H1 (cell line): ENCODE measurements at regions not wholly inside any gene's neighbourhood (a gene's known extent, or its start where the extent isn't known, plus 50 kb on each side); places are given as distances from the start of the nearest gene placed in this dataset.

ENCODE experiments used
- CTCF ChIA-PET: fragments of 300-600 bp; sonication (Branson Sonifier 250); formaldehyde crosslinking; loops from one replicate; lab custom pipeline; 2021; ENCODE audit not compliant: partially characterized antibody; lab: Charles Lee
- POLR2A ChIA-PET: fragments of 300-600 bp; sonication (Branson Sonifier 250); formaldehyde crosslinking; loops from one replicate; lab custom pipeline; 2021; ENCODE audit warnings: inconsistent platforms; ENCODE audit not compliant: partially characterized antibody; lab: Charles Lee
- DNase-seq, 2 experiments: peaks; one replicate each; pipeline versions ENCODE4 v3.0.0 to v3.0.0-alpha.2; 2010 to 2022; ENCODE audit warnings: low spot score in 2 of 2, low read depth in 1 of 2, mixed read lengths in 1 of 2
- FAIRE-seq: peaks from 2 replicates; lab custom pipeline; 2011; peaks lifted over from hg19 to GRCh38; lab: Jason Lieb, UNC
- H2AFZ ChIP-seq: 2 replicates; pipeline ENCODE4 v1.8.1; 2012; ENCODE audit warnings: low read length, inconsistent platforms
- H2AK5ac ChIP-seq: 2 replicates; pipeline ENCODE4 v1.6.1; 2013; ENCODE audit warnings: low read depth, low read length
- H2BK120ac ChIP-seq: replicated peaks from 2 replicates; pipeline ENCODE3; 2013; ENCODE audit warnings: low read depth, low read length, inconsistent platforms
- H2BK12ac ChIP-seq: 2 replicates; pipeline ENCODE4 v1.6.1; 2013; ENCODE audit warnings: low read depth, low read length
- H2BK15ac ChIP-seq: 2 replicates; pipeline ENCODE4 v1.6.1; 2013; ENCODE audit warnings: low read length
- H2BK20ac ChIP-seq: 2 replicates; pipeline ENCODE4 v1.6.1; 2013; ENCODE audit warnings: low read length
- H2BK5ac ChIP-seq: 2 replicates; pipeline ENCODE4 v1.6.1; 2013; ENCODE audit warnings: low read depth, low read length
- H3K14ac ChIP-seq: 2 replicates; pipeline ENCODE4 v1.6.1; 2013; ENCODE audit warnings: inconsistent platforms; ENCODE audit not compliant: insufficient read length
- H3K18ac ChIP-seq: 2 replicates; pipeline ENCODE4 v1.6.1; 2013; ENCODE audit warnings: low read length; ENCODE audit errors: extremely low read depth
- H3K23ac ChIP-seq: 2 replicates; pipeline ENCODE4 v1.6.1; 2013; ENCODE audit warnings: inconsistent platforms; ENCODE audit not compliant: insufficient read length
- H3K23me2 ChIP-seq: 2 replicates; pipeline ENCODE4 v1.6.1; 2013; ENCODE audit warnings: low read depth, low read length
- H3K27ac ChIP-seq: 2 replicates; pipeline ENCODE4 v1.6.1; 2011; ENCODE audit warnings: low read depth, low read length, inconsistent platforms
- H3K27me3 ChIP-seq, 4 experiments: replicated peaks in 1 of 4; 1 replicate in 1 of 4; 2 replicates in 3 of 4; pipeline versions ENCODE4 v1.6.1 to v1.8.1; 2011 to 2013; ENCODE audit warnings: low read length in 3 of 4, mild to moderate bottlenecking in 3 of 4, inconsistent platforms in 2 of 4, mixed read lengths in 2 of 4, moderate library complexity in 1 of 4; ENCODE audit not compliant: control insufficient read depth in 3 of 4, insufficient read depth in 3 of 4; ENCODE audit errors: extremely low read depth in 1 of 4
- H3K36me3 ChIP-seq, 4 experiments: 2 replicates each; pipeline versions ENCODE4 v1.6.1 to v1.8.1; 2011 to 2013; ENCODE audit warnings: mild to moderate bottlenecking in 4 of 4, low read length in 3 of 4, moderate library complexity in 2 of 4, control low read depth in 1 of 4, inconsistent platforms in 1 of 4; ENCODE audit not compliant: insufficient read depth in 4 of 4, control insufficient read depth in 2 of 4
- H3K4ac ChIP-seq: replicated peaks from 2 replicates; pipeline ENCODE3; 2013; ENCODE audit warnings: low read length, low read depth, mixed read lengths, inconsistent platforms; ENCODE audit not compliant: insufficient read length
- H3K4me1 ChIP-seq, 4 experiments: replicated peaks in 1 of 4; 1 replicate in 1 of 4; 2 replicates in 3 of 4; pipeline versions ENCODE4 v1.6.1 to v1.8.1; 2011 to 2013; ENCODE audit warnings: low read length in 3 of 4, inconsistent platforms in 2 of 4, mixed read lengths in 1 of 4; ENCODE audit not compliant: insufficient read depth in 4 of 4, control insufficient read depth in 3 of 4
- H3K4me2 ChIP-seq, 2 experiments: 2 replicates each; pipeline versions ENCODE4 v1.6.1 to v1.8.1; 2011 to 2013; ENCODE audit warnings: low read depth in 2 of 2, low read length in 2 of 2, control low read depth in 1 of 2, inconsistent platforms in 1 of 2, mild to moderate bottlenecking in 1 of 2; ENCODE audit not compliant: insufficient read depth in 1 of 2
- H3K4me3 ChIP-seq, 4 experiments: fragments of 200-600, 300-600 bp in 1 of 4; sonication (generic), shearing (Covaris generic), sonication (Bioruptor Twin) in 1 of 4; 2 replicates each; pipeline versions ENCODE4 v1.5.1 to v1.8.1; 2011 to 2016; ENCODE audit warnings: low read length in 4 of 4, low read depth in 3 of 4, control low read depth in 2 of 4, inconsistent platforms in 2 of 4, mild to moderate bottlenecking in 2 of 4, mixed read lengths in 1 of 4, moderate library complexity in 1 of 4; ENCODE audit not compliant: insufficient read depth in 2 of 4; ENCODE audit errors: extremely low read depth in 1 of 4
- H3K56ac ChIP-seq: replicated peaks from 2 replicates; pipeline ENCODE3; 2013; ENCODE audit warnings: low read depth, mild to moderate bottlenecking, mixed read lengths, low read length, inconsistent platforms; ENCODE audit not compliant: insufficient read length
- H3K79me1 ChIP-seq: 2 replicates; pipeline ENCODE4 v1.6.1; 2013; ENCODE audit warnings: low read depth, low read length, control low read depth
- H3K79me2 ChIP-seq, 2 experiments: 2 replicates each; pipeline versions ENCODE4 v1.6.1 to v1.8.1; 2012 to 2013; ENCODE audit warnings: low read length in 2 of 2, mild to moderate bottlenecking in 2 of 2, inconsistent platforms in 1 of 2; ENCODE audit not compliant: insufficient read depth in 2 of 2, control insufficient read depth in 1 of 2
- H3K9ac ChIP-seq, 4 experiments: replicated peaks in 1 of 4; 1 replicate in 1 of 4; 2 replicates in 3 of 4; pipeline versions ENCODE4 v1.6.1 to v1.8.1; 2011 to 2013; ENCODE audit warnings: low read depth in 3 of 4, low read length in 3 of 4, control low read depth in 2 of 4, mild to moderate bottlenecking in 2 of 4, moderate library complexity in 2 of 4, inconsistent platforms in 1 of 4; ENCODE audit errors: extremely low read depth in 1 of 4
- H3K9me3 ChIP-seq, 2 experiments: 2 replicates each; pipeline versions ENCODE4 v1.6.1 to v1.8.1; 2012 to 2013; ENCODE audit warnings: mild to moderate bottlenecking in 2 of 2, moderate library complexity in 2 of 2, control low read depth in 1 of 2, inconsistent platforms in 1 of 2, low read depth in 1 of 2, low read length in 1 of 2, mixed read lengths in 1 of 2; ENCODE audit not compliant: insufficient read depth in 2 of 2
- H4K20me1 ChIP-seq, 2 experiments: replicated peaks in 1 of 2; 2 replicates each; pipeline versions ENCODE3 to v1.8.1; 2011 to 2013; ENCODE audit warnings: inconsistent platforms in 2 of 2, low read length in 2 of 2, mild to moderate bottlenecking in 1 of 2; ENCODE audit not compliant: insufficient read depth in 2 of 2, control insufficient read depth in 1 of 2
- H4K5ac ChIP-seq: 2 replicates; pipeline ENCODE4 v1.6.1; 2013; ENCODE audit warnings: low read length, low read depth, mixed read lengths, inconsistent platforms; ENCODE audit not compliant: insufficient read length
- H4K8ac ChIP-seq: 2 replicates; pipeline ENCODE4 v1.8.0; 2013; ENCODE audit warnings: mild to moderate bottlenecking, moderate library complexity, low read length, inconsistent platforms; ENCODE audit not compliant: insufficient read depth; ENCODE audit errors: extremely low read depth
- H4K91ac ChIP-seq: replicated peaks from 2 replicates; pipeline ENCODE3; 2013; ENCODE audit warnings: low read length, mixed read lengths, inconsistent platforms; ENCODE audit not compliant: insufficient read length
- CBX5 ChIP-seq: fragments of 300-800, 300-1000 bp; sonication (generic); IDR thresholded peaks from 2 replicates; pipeline ENCODE4 v1.7.1; 2016; ENCODE audit warnings: antibody characterized with exemption, low read length, low read depth
- CEBPB ChIP-seq: IDR thresholded peaks from 2 replicates; pipeline ENCODE4 v1.6.1; 2012; ENCODE audit warnings: low read depth, low read length
- CHD2 ChIP-seq: IDR thresholded peaks from 2 replicates; pipeline ENCODE4 v1.6.1; 2012; ENCODE audit warnings: low read length, improper control_type of control experiment
- EP300 ChIP-seq, 2 experiments: IDR thresholded peaks; 1 replicate in 1 of 2; 2 replicates in 1 of 2; pipeline ENCODE4 v1.6.1; 2011 to 2012; ENCODE audit warnings: low read depth in 2 of 2, low read length in 2 of 2, mild to moderate bottlenecking in 2 of 2, borderline replicate concordance in 1 of 2, inconsistent platforms in 1 of 2, moderate library complexity in 1 of 2
- KDM1A ChIP-seq: fragments of 200-600, 300-600 bp; sonication (generic); IDR thresholded peaks from 2 replicates; pipeline ENCODE4 v1.7.1; 2016; ENCODE audit warnings: mild to moderate bottlenecking, low read length, borderline replicate concordance
- KDM5A ChIP-seq: fragments of 200-600 bp; IDR thresholded peaks from 2 replicates; pipeline ENCODE4 v1.7.1; 2012; ENCODE audit warnings: mild to moderate bottlenecking, low read length, inconsistent platforms, mixed read lengths
- MAFK ChIP-seq: IDR thresholded peaks from 2 replicates; pipeline ENCODE4 v1.6.1; 2012; ENCODE audit warnings: low read depth, mild to moderate bottlenecking, improper control_type of control experiment, low read length
- POLR2A ChIP-seq, 2 experiments: IDR thresholded peaks; 1 replicate in 1 of 2; 2 replicates in 1 of 2; pipeline ENCODE4 v1.6.1; 2011; ENCODE audit warnings: low read depth in 2 of 2, low read length in 2 of 2, mild to moderate bottlenecking in 2 of 2; ENCODE audit errors: control extremely low read depth in 1 of 2
- RXRA ChIP-seq: IDR thresholded peaks from 2 replicates; pipeline ENCODE4 v1.6.1; 2011; ENCODE audit warnings: low read depth, mild to moderate bottlenecking, low read length, moderate library complexity; ENCODE audit not compliant: insufficient read depth
- SP1 ChIP-seq: IDR thresholded peaks from 2 replicates; pipeline ENCODE4 v1.6.1; 2011; ENCODE audit warnings: low read depth, low read length
- SRF ChIP-seq: IDR thresholded peaks from 2 replicates; pipeline ENCODE4 v1.6.1; 2011; ENCODE audit warnings: mild to moderate bottlenecking, low read depth, low read length, moderate library complexity
- USF2 ChIP-seq: IDR thresholded peaks from 2 replicates; pipeline ENCODE4 v1.6.1; 2011; ENCODE audit warnings: low read length, improper control_type of control experiment
- WGBS, 2 experiments: shearing (Covaris generic) in 1 of 2; methylation state at CpG; one replicate each; pipeline versions ENCODE4 v1.1.6 to v1.1.7; 2013 to 2015; ENCODE audit warnings: low lambda C conversion rate in 2 of 2, mixed read lengths in 2 of 2, inconsistent platforms in 1 of 2, low coverage in 1 of 2, missing lambda C conversion rate in 1 of 2; ENCODE audit not compliant: insufficient replicate concordance in 2 of 2, insufficient coverage in 1 of 2, insufficient read length in 1 of 2; ENCODE audit errors: extremely low coverage in 1 of 2, missing lambda C conversion rate in 1 of 2; 5-methylcytosine and 5-hydroxymethylcytosine counted together
- TF ChIP-seq, protein P1 (sequence below): IDR thresholded peaks from 2 replicates; pipeline ENCODE4 v1.6.1; 2012; ENCODE audit warnings: low read length, inconsistent platforms

- Histone ChIP-seq H3K4me2 (no peak overlapping the region), H2AK5ac (no peak overlapping the region), H3K56ac (no peak overlapping the region), H2BK120ac (no peak overlapping the region), H3K14ac (no peak overlapping the region), H3K79me1 (no peaks in the 10 kb centered on the region), H4K20me1 (no peaks in the 10 kb centered on the region), H3K4me3 (no peak overlapping the region), H3K23ac (no peak overlapping the region), H2BK5ac (no peak overlapping the region), H2BK12ac (no peak overlapping the region), H4K8ac (no peak overlapping the region), H3K79me2 (no peaks in the 10 kb centered on the region), H3K27me3 (no peaks in the 10 kb centered on the region), H3K18ac (no peak overlapping the region), H3K4me1 (no peaks in the 10 kb centered on the region), H2BK20ac (no peak overlapping the region), H3K9me3 (no peaks in the 10 kb centered on the region), H3K4ac (no peak overlapping the region), H3K27ac (no peak overlapping the region), H3K9ac (no peak overlapping the region), H2BK15ac (no peak overlapping the region), H2AFZ (0 out of 2 replicates have a peak overlapping the region, but pooled peaks have one; percentile 30), H4K91ac (no peak overlapping the region), H3K23me2 (no peaks in the 10 kb centered on the region), H4K5ac (no peak overlapping the region), H3K36me3 (no peaks in the 10 kb centered on the region)
- DNase-seq = no peak
- ChIA-PET POLR2A (interaction anchor here (0.6 kb wide), 1 partner anchor 124 kb away, joined by 3 read pairs; no protein-coding TSS in a partner anchor), CTCF (interaction anchor here (0.7 to 1.8 kb wide), 2 partner anchors 8 to 594 kb away, joined by 3 to 7 read pairs; no protein-coding TSS in a partner anchor)
- FAIRE-seq = no peak
- WGBS, 2 experiments = 100% methylated on average over 1 of the region's 1 CpG; no CpG with 5 or more reads in 1 of the 2 experiments
- TF ChIP-seq SP1 = no peak
- no peak for TF ChIP-seq KDM5A
- TF ChIP-seq USF2 = no peak
- no peak for TF ChIP-seq CHD2
- TF ChIP-seq CEBPB = no peak
- TF ChIP-seq EP300 (IDR thresholded peaks at IDR 0.05; ENCODE audit: borderline replicate concordance in 1 of 2, low read depth in 2 of 2, low read length in 2 of 2) = no peak
- TF ChIP-seq MAFK = no peak
- no peak for TF ChIP-seq KDM1A
- TF ChIP-seq SRF = no peak
- no peak for TF ChIP-seq RXRA
- TF ChIP-seq POLR2A (IDR thresholded peaks at IDR 0.05; ENCODE audit: control extremely low read depth in 1 of 2, low read depth in 2 of 2, low read length in 2 of 2) = no peak
- TF ChIP-seq, protein P1, sequence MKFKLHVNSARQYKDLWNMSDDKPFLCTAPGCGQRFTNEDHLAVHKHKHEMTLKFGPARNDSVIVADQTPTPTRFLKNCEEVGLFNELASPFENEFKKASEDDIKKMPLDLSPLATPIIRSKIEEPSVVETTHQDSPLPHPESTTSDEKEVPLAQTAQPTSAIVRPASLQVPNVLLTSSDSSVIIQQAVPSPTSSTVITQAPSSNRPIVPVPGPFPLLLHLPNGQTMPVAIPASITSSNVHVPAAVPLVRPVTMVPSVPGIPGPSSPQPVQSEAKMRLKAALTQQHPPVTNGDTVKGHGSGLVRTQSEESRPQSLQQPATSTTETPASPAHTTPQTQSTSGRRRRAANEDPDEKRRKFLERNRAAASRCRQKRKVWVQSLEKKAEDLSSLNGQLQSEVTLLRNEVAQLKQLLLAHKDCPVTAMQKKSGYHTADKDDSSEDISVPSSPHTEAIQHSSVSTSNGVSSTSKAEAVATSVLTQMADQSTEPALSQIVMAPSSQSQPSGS = no peak
- no peak for TF ChIP-seq CBX5
Observed at GRCh38 chr1:187921426-187921825, 1092.7 kb downstream of the PLA2G4A start.
